ENCODE measurements at regions not wholly inside any gene's neighbourhood (a gene's known extent, or its start where the extent isn't known, plus 50 kb on each side); places are given as distances from the start of the nearest gene placed in this dataset.
"Not testable (repeated sequence)": the region's sequence is repeated elsewhere in the genome, so short reads cannot be mapped to it uniquely, and the experiment has no call there.

- DNase-seq = no peak
- peaks cover 0 to 5% (median 0%) of the 10 kb centered on the region in 3 donors for H3K27me3 ChIP-seq
- no peak for TF ChIP-seq CTCF (IDR thresholded peaks at IDR 0.05)
- H3K27ac ChIP-seq = no peak overlapping the region
- H3K4me3 ChIP-seq = no peak overlapping the region
- WGBS, 5 donors = 73 to 89% (median 81%) methylated on average over 7 of the region's 7 CpGs
- no peaks in the 10 kb centered on the region for H3K9me3 ChIP-seq
- H3K4me1 ChIP-seq = no peaks in the 10 kb centered on the region
- intact Hi-C loops (cut with DNase I; ENCODE audit: low total_unique reads) = no loop called here
- no peaks in the 10 kb centered on the region for H3K36me3 ChIP-seq
Measured at GRCh38 chr14:30356438-30357202, 202.3 kb upstream of the G2E3 start.

DNA sequence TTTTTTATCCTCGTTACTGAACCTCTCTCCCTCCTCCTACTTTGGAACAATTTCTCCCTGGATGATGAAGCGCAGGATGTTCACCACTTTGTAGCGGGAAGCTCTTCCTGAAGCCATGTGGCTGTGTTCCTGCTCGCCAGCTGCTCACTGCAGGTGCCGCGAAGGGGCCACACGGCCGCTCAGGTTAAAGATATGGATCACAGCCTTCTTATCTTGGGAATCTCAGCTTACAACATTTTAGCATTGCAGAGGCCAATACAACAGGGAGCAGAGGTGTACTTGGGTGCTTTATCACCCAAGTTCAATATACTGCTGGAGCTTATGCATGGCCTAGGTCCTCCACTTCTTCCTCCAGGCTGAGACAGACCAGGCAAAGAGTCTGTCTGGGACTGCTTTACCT, 201.2 kb upstream of the G2E3 start:
- Histone ChIP-seq H3K27ac (no peak overlapping the region), H3K9me3 (no peaks in the 10 kb centered on the region), H3K36me3 (no peaks in the 10 kb centered on the region), H3K4me3 (no peak overlapping the region), H3K27me3 (peaks cover 0 to 5% (median 0%) of the 10 kb centered on the region in 3 donors), H3K4me1 (no peaks in the 10 kb centered on the region)
- no peak for DNase-seq
- intact Hi-C loops (cut with DNase I; ENCODE audit: low total_unique reads) = no loop called here
- 86 to 96% (median 95%) methylated on average over 8 of the region's 8 CpGs for WGBS, 5 donors
- TF ChIP-seq EP300 (IDR thresholded peaks at IDR 0.05) (no peak), POLR2AphosphoS5 (IDR thresholded peaks at IDR 0.05) (no peak), CTCF (IDR thresholded peaks at IDR 0.05) (no peak), POLR2A (IDR thresholded peaks at IDR 0.05) (no peak)

GRCh38 chr14:30362369-30363218, 196.4 kb upstream of the G2E3 start:
- H3K4me3 ChIP-seq = no peak overlapping the region
- 69 to 77% (median 71%) methylated on average over 10 of the region's 10 CpGs for WGBS, 5 donors
- no peak for TF ChIP-seq CTCF (IDR thresholded peaks at IDR 0.05)
- no peak for TF ChIP-seq POLR2A (IDR thresholded peaks at IDR 0.05)
- TF ChIP-seq POLR2AphosphoS5 (IDR thresholded peaks at IDR 0.05) = no peak
- TF ChIP-seq EP300 (IDR thresholded peaks at IDR 0.05) = no peak
- DNase-seq = no peak
- intact Hi-C loops (cut with DNase I; ENCODE audit: low total_unique reads) = no loop called here
- no peaks in the 10 kb centered on the region for H3K36me3 ChIP-seq
- H3K4me1 ChIP-seq = no peaks in the 10 kb centered on the region
- no peak overlapping the region for H3K27ac ChIP-seq
- H3K9me3 ChIP-seq = no peaks in the 10 kb centered on the region
- peaks cover 0 to 3% (median 0%) of the 10 kb centered on the region in 3 donors for H3K27me3 ChIP-seq

GRCh38 chr14:30363219-30363880, 195.6 kb upstream of the G2E3 start:
- H3K4me3 ChIP-seq; H3K4me1 ChIP-seq; H3K27me3 ChIP-seq; H3K9me3 ChIP-seq; H3K36me3 ChIP-seq; intact Hi-C loops (cut with DNase I; ENCODE audit: low total_unique reads); H3K27ac ChIP-seq; DNase-seq: not testable (repeated sequence)
- 89 to 97% (median 94%) methylated on average over 17 to 23 of the region's 27 CpGs for WGBS, 5 donors

Data from stomach (tissue), 8 donors.